Stimulated activated CD8-positive, alpha-beta memory T cell treated with anti-CD3 and anti-CD28 coated beads, Interleukin-7, amount 100 ng/mL, for 4 hours (primary cell): ENCODE measurements at regions not wholly inside any gene's neighbourhood (a gene's known extent, or its start where the extent isn't known, plus 50 kb on each side); places are given as distances from the start of the nearest gene placed in this dataset.

Experiments
- DNase-seq, 2 donors: peaks; one replicate each; pipeline ENCODE4 v3.0.0-alpha.2; 2020; ENCODE audit warnings: low read depth in 2 of 2

- DNase-seq, result no peak
Observed at GRCh38 chr6:170135821-170136471, 154.9 kb downstream of the DLL1 start.

GRCh38 chr6:170135461-170135820, 155.4 kb downstream of the DLL1 start:
- DNase-seq, result no peak

- DNase-seq, result no peak
Observed at GRCh38 chr6:170134471-170135440, 156.1 kb downstream of the DLL1 start.

DNA sequence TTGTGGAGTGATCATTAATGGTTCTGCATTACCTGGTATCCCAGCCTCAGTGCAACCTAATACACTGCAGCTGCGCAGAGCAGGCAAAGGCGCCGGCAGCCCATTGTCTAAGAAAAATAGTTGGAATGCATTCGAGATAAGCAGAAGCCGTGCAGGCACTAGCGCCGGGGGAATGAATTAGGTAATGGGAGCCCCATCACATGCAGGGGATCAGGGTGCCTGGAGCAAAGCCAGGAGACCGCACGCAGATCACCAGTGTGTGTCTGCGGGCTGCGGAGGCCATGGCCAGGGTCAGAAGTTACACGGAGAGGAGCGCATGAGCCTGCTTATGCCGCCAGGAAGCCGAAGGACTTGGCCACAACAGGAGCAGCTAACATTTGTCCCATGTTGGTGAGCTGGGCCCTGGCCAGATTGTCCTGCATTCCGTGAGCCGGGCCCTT, 156.8 kb downstream of the DLL1 start:
- DNase-seq, result no peak

- no peak for DNase-seq
Observed at GRCh38 chr6:170132561-170132991, 158.3 kb downstream of the DLL1 start.

DNA sequence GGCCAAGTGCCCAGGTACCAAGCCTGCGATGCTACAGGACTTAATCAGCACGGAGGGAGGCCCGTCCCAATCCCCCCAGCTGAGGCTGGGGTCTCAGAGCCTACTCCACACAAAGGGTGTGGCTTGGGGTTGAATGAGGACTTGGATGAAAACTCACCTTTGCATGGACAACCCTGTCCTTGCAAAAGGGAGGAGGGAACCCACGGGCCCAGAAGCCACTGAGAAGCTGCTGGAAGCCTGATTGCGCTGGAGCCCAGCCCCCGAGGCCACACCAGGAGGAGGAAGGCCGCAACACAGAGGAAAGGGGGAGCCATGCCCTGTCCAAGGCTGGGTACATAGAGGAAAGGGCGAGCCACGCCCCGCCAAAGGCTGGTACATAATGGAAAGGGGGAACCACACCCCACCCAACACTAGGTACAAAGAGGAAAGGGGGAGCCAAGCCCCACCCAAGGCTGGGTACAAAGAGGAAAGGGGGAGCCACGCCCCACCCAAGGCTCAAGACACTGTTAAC, 158.8 kb downstream of the DLL1 start:
- no peak for DNase-seq

- no peak for DNase-seq
Observed at GRCh38 chr6:170131351-170131750, 159.5 kb downstream of the DLL1 start.

DNA sequence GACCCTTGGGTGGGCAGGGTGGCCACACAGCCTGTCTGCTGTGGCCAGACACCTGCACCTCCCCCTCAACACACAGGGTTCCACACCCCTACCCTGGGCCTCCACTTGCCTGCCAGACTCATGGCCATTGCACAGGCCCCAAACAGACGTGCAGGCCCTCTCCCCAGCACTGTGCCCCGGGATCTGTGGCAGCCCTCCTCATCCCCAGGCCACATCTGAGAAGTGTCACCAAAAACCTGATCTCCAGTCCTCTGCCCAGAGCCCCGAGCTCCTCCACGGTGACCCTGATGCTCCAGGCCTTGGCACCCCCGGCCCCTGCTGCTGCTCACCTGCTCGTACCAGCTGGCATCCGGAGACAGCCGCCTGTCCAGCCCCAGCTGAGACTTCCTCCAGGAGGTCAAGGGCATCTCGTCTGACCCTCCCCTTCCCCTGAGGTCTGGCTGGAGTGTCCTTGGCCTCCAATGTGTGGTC, 160.1 kb downstream of the DLL1 start:
- no peak for DNase-seq

- DNase-seq, result no peak
Observed at GRCh38 chr6:170130201-170130621, 160.7 kb downstream of the DLL1 start.

DNA sequence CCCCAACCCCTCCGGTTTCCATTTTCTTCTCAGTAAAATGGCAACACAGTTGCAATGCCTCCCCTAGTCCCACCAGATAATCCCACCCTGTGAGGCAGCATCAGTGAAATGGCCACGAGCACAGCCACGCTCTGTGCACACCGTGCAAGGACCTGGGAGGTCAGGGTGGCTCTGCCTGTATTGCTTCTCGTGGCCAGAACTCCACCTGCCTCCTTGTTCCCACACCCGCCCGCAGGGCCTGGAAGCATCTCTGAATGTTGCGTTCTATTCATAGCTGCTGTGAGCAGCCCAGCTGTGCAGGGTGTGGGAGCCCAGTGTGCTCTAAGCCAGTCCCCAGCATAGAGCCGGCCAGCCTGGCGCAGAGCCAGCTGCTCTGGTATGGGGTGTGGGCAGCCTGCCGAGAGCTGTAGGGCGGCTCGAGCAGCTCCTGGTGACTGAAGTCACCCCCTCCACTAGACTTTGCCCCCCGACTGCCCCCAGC, 161.1 kb downstream of the DLL1 start:
- DNase-seq, result no peak

DNA sequence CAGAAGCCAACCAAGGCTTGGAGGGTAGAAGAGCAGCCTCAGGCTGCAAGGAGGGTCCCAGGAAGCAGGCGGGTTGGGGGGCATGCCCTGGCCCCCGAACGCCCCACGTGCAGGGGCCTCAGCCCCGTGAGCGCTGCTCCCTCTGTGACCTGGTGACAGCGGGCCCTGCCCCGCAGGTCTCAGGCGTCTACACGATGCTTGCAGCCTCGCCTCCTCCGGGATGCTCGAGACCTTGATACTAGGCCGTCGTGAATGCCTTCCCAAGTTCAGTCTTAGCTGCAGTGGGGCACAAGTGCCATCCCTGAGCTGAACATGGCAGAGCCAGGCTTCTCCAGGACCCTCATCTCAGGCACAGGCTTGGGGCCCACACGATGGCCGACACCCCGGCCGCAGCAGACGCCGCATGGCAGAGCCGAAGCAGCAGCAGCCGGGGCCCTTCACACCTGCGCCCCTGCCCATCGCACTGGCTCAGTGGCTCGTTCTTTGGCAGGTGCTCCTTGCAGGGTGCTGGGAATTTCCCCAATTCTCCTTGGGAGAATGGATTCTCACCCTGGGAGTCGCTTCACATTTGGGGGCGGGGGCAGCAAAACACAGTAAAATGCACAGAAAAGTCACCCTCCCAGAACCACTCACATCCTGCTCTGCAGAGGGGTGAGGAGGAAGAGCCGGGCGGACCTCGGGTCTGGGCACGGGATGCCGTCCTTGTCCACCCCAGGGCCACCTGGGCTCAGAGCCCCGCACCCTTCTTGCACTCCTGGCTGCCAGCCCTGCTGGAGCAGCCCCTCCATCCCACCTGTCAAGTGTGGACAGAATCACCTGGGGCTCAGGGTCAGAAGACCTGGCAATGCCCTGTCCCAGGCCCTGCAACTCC, 161.8 kb downstream of the DLL1 start:
- DNase-seq, result no peak

DNA sequence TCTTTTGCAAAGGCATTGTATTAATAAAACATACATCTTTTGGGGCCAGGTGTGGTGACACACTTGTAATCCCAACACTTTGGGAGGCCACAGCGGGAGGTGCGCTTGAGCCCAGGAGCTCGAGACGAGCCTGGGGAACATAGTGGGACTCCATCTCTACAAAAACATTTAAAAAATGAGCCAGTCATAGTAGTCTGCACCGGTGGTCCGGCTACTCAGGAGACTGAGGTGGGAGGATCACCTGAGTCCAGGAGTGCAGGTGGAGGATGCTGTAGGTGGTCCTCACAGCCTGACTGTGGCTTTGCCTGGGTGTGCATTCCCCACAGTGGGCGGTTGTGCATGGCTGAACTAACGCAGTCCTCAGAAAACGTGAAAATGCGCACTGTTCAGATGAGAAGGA, 162.5 kb downstream of the DLL1 start:
- DNase-seq, result no peak

DNA sequence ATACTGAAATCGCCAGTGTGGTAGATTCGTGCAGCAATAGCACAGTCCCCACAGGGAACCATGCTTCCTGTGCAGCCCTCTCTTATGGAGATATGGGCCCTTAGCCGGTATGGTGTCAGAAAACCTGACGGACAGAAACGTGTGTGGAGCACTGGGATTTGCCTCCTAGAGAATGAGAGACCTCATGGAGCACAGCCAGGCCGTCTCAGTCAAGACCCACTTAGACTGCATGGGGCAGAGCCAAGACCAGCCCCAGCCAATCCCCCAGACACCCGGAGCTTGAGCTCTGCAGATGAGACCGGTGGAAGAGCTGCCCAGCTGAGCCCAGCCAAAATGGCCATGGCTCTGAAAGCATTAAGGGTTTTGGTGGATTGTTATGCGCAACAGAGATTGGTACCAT, 163.7 kb downstream of the DLL1 start:
- no peak for DNase-seq

GRCh38 chr6:170125456-170126300, 165.2 kb downstream of the DLL1 start:
- DNase-seq, result no peak

GRCh38 chr6:170124836-170125235, 166.0 kb downstream of the DLL1 start:
- no peak for DNase-seq

- no peak for DNase-seq
Observed at GRCh38 chr6:170124150-170124549, 166.7 kb downstream of the DLL1 start.

GRCh38 chr6:170122651-170123050, 168.2 kb downstream of the DLL1 start:
- DNase-seq, result no peak

DNA sequence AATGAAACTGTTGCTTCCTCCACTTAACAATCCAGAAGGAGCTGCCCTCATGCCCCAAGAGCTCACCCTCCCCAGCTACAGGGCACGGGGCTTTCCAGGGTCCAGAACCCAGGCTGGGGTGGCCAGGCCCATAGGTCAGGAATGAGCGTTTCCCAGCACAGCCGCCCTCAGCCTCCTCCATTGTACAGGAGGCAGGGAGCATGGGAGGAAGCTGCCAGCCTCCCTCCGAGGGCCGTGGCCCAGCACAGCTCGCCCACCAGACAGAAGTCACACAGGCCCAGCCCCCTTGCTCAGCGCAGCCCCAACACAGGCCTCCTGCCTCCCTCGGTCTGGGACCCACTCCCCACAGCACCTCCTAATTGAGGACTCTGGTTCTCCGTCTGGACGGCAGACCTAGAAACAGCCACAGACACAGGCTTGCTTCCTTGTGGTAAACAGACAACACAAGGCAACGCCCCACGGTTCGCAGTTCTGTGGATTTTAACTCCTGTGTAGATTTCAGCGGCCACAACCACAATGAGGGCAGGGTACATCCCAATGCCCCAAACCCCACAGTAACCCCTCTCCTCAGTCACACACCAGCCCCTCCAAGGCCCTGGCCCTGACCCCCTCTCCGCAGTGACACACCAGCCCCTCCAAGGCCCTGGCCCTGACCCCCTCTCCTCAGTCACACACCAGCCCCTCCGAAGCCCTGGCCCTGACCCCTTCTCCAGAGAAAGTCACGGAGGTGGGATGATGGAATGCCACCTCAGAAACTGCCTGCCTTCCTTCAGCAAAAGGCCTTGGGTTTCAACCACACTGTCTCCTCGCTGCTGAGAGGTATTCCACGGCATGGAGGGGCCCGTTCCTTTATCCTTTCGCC, 173.5 kb downstream of the DLL1 start:
- no peak for DNase-seq

DNA sequence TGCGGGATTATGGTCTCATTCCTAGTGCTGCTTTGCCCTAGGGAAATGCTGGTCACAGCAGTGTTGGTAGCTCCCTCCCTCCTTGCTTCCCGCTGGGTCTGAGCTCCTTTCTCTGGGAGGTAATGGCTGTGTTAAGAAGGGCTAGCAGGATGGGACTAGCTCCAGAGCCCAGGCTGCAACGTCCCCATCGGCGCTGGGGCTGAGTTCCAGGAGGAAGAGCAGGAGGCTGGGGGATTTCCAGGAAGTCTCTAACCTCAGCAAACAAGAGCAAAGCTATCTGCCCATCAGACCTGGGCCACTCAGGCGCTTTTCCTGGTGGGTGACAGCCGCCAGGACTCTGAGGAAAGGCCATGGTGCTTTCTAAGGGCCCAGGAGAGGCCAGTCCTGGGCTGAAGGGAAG, 174.2 kb downstream of the DLL1 start:
- DNase-seq, result no peak
